Caco-2 (cell line): ENCODE measurements at regions not wholly inside any gene's neighbourhood (a gene's known extent, or its start where the extent isn't known, plus 50 kb on each side); places are given as distances from the start of the nearest gene placed in this dataset.

ENCODE experiments used
- BruUV-seq: library from RNA; stranded (reverse); fragments of 400-500 nt; replicated peaks from 2 replicates; lab custom pipeline; 2021; lab: Mats Ljungman, UMichigan
- CTCF ChIA-PET: fragments of 300-600 bp; sonication (Branson Sonifier 250); formaldehyde crosslinking; loops from one replicate; lab custom pipeline; 2022; ENCODE audit warnings: antibody characterized with exemption; lab: Charles Lee
- POLR2A ChIA-PET: fragments of 300-600 bp; sonication (Branson Sonifier 250); formaldehyde crosslinking; loops from one replicate; lab custom pipeline; 2022; ENCODE audit warnings: antibody characterized with exemption; lab: Charles Lee
- DNase-seq, 2 experiments: peaks; one replicate each; pipeline versions ENCODE4 v3.0.0 to v3.0.0-alpha.2; 2020 to 2022
- H3K27me3 ChIP-seq: replicated peaks from 2 replicates; pipeline ENCODE4 v1.6.0; 2011; ENCODE audit warnings: low read length; ENCODE audit not compliant: control insufficient read depth, insufficient read depth
- H3K36me3 ChIP-seq: 2 replicates; pipeline ENCODE4 v1.5.1; 2011; ENCODE audit warnings: low read length; ENCODE audit not compliant: control insufficient read depth, insufficient read depth
- H3K4me1 ChIP-seq: fragments of 250-450 bp; sonication (Bioruptor Pico); 2 replicates; pipeline ENCODE4 v1.5.1; 2020; ENCODE audit warnings: mild to moderate bottlenecking
- H3K4me3 ChIP-seq: 2 replicates; pipeline ENCODE4 v1.5.1; 2011; ENCODE audit warnings: low read depth, mild to moderate bottlenecking, control low read depth, low read length
- H3K9me3 ChIP-seq: fragments of 250-450 bp; sonication (Bioruptor Pico); 2 replicates; pipeline ENCODE4 v1.5.1; 2020; ENCODE audit warnings: mild to moderate bottlenecking, moderate library complexity
- H3K27ac Mint-ChIP-seq: one replicate; pipeline ENCODE4 v1.8.0; 2022; ENCODE audit warnings: mixed read lengths; ENCODE audit not compliant: unreplicated experiment
- H3K27me3 Mint-ChIP-seq: one replicate; pipeline ENCODE4 v1.8.0; 2022; ENCODE audit warnings: mixed read lengths; ENCODE audit not compliant: insufficient read depth, unreplicated experiment
- H3K36me3 Mint-ChIP-seq: one replicate; pipeline ENCODE4 v1.8.0; 2022; ENCODE audit warnings: mild to moderate bottlenecking, mixed read lengths; ENCODE audit not compliant: insufficient read depth, unreplicated experiment
- H3K4me1 Mint-ChIP-seq: one replicate; pipeline ENCODE4 v1.8.0; 2022; ENCODE audit warnings: low read depth, mixed read lengths; ENCODE audit not compliant: unreplicated experiment
- H3K4me3 Mint-ChIP-seq: one replicate; pipeline ENCODE4 v1.8.0; 2022; ENCODE audit warnings: mild to moderate bottlenecking, moderate library complexity, mixed read lengths; ENCODE audit not compliant: unreplicated experiment
- H3K9me3 Mint-ChIP-seq: one replicate; pipeline ENCODE4 v1.8.0; 2022; ENCODE audit warnings: mixed read lengths; ENCODE audit not compliant: unreplicated experiment
- CTCF ChIP-seq, 2 experiments: fragments of 200-600 bp in 1 of 2; IDR thresholded peaks; 1 replicate in 1 of 2; 2 replicates in 1 of 2; pipeline versions ENCODE4 v1.5.1 to v1.8.0; 2011 to 2022; ENCODE audit warnings: antibody characterized with exemption in 1 of 2, control low read depth in 1 of 2, inconsistent platforms in 1 of 2, low read depth in 1 of 2, low read length in 1 of 2, mild to moderate bottlenecking in 1 of 2, moderate library complexity in 1 of 2; ENCODE audit not compliant: insufficient read depth in 1 of 2, severe bottlenecking in 1 of 2, unreplicated experiment in 1 of 2
- intact Hi-C: fragments of 100-400 bp; cut with micrococcal nuclease; formaldehyde crosslinking; loops from one replicate; pipeline ENCODE4 v1.10.0; 2022; ENCODE audit not compliant: unreplicated experiment

GRCh38 chr14:53432378-53432802 lies 279.3 kb upstream of the DDHD1 start:
- peak; percentile 70 to 77 for DNase-seq
- H3K9me3 Mint-ChIP-seq = peaks cover 11% of the 10 kb centered on the region
- no peaks in the 10 kb centered on the region for H3K36me3 Mint-ChIP-seq
- CTCF ChIA-PET = interaction anchor here (0.7 to 1.0 kb wide), 3 partner anchors 745 to 915 kb away, joined by 3 to 5 read pairs (median 3); no protein-coding TSS in a partner anchor
- Histone ChIP-seq H3K27me3 (no peaks in the 10 kb centered on the region), H3K4me3 (no peak overlapping the region), H3K36me3 (no peaks in the 10 kb centered on the region), H3K9me3 (peaks cover 13% of the 10 kb centered on the region), H3K4me1 (peaks cover 26% of the 10 kb centered on the region)
- no peak overlapping the region for H3K27ac Mint-ChIP-seq
- intact Hi-C loops = loop anchor here (1.0 to 5.0 kb wide), 4 partner anchors 26 to 915 kb away; no protein-coding TSS in a partner anchor
- H3K4me1 Mint-ChIP-seq = peaks cover 13% of the 10 kb centered on the region
- POLR2A ChIA-PET = no interaction called here
- no peak overlapping the region for H3K4me3 Mint-ChIP-seq
- no TSS peak for BruUV-seq
- H3K27me3 Mint-ChIP-seq = no peaks in the 10 kb centered on the region
- TF ChIP-seq CTCF (IDR thresholded peaks at IDR 0.05; ENCODE audit: insufficient read depth in 1 of 2, low read depth in 1 of 2, low read length in 1 of 2, severe bottlenecking in 1 of 2, unreplicated experiment in 1 of 2) = peak; percentile 76 to 78

- Mint-ChIP-seq H3K9me3 (peaks cover 25% of the 10 kb centered on the region), H3K4me3 (no peak overlapping the region), H3K27me3 (no peaks in the 10 kb centered on the region), H3K4me1 (peaks cover 13% of the 10 kb centered on the region), H3K36me3 (no peaks in the 10 kb centered on the region), H3K27ac (no peak overlapping the region)
- no TSS peak for BruUV-seq
- Histone ChIP-seq H3K36me3 (no peaks in the 10 kb centered on the region), H3K4me3 (no peak overlapping the region), H3K27me3 (no peaks in the 10 kb centered on the region), H3K4me1 (peaks cover 25% of the 10 kb centered on the region), H3K9me3 (peaks cover 13% of the 10 kb centered on the region)
- no peak for TF ChIP-seq CTCF (IDR thresholded peaks at IDR 0.05; ENCODE audit: insufficient read depth in 1 of 2, low read depth in 1 of 2, low read length in 1 of 2, severe bottlenecking in 1 of 2, unreplicated experiment in 1 of 2)
- ChIA-PET POLR2A (no interaction called here), CTCF (interaction anchor here (0.8 to 1.5 kb wide), 3 partner anchors 106 to 523 kb away, joined by 3 to 5 read pairs (median 3); no protein-coding TSS in a partner anchor)
- no peak for DNase-seq
- intact Hi-C loops = loop anchor here (5.0 kb wide), 1 partner anchor 916 kb away; no protein-coding TSS in a partner anchor
These were observed 277.7 kb upstream of the DDHD1 start for GRCh38 chr14:53430870-53431269.

GRCh38 chr14:53412819-53413675 lies 259.9 kb upstream of the DDHD1 start:
- no peak overlapping the region for H3K27ac Mint-ChIP-seq
- POLR2A ChIA-PET = no interaction called here
- no peaks in the 10 kb centered on the region; the same call in 1 of the 2 replicates for H3K9me3 ChIP-seq
- BruUV-seq = no TSS peak
- H3K27me3 ChIP-seq = no peaks in the 10 kb centered on the region
- H3K27me3 Mint-ChIP-seq = no peaks in the 10 kb centered on the region
- H3K9me3 Mint-ChIP-seq = peaks cover 22% of the 10 kb centered on the region
- no peaks in the 10 kb centered on the region for H3K4me1 ChIP-seq
- no peaks in the 10 kb centered on the region for H3K4me1 Mint-ChIP-seq
- CTCF ChIA-PET = no interaction called here
- TF ChIP-seq CTCF (IDR thresholded peaks at IDR 0.05; ENCODE audit: insufficient read depth in 1 of 2, low read depth in 1 of 2, low read length in 1 of 2, severe bottlenecking in 1 of 2, unreplicated experiment in 1 of 2) = peak; percentile 27 to 46
- H3K4me3 ChIP-seq = no peak overlapping the region
- intact Hi-C loops = no loop called here
- DNase-seq = peak in 1 of 2 experiments; percentile 18
- no peaks in the 10 kb centered on the region for H3K36me3 Mint-ChIP-seq
- H3K36me3 ChIP-seq = no peaks in the 10 kb centered on the region
- H3K4me3 Mint-ChIP-seq = no peak overlapping the region
